ENCODE measurements at regions not wholly inside any gene's neighbourhood (a gene's known extent, or its start where the extent isn't known, plus 50 kb on each side); places are given as distances from the start of the nearest gene placed in this dataset.
"Not testable (repeated sequence)": the region's sequence is repeated elsewhere in the genome, so short reads cannot be mapped to it uniquely, and the experiment has no call there.

- H3K27me3 Mint-ChIP-seq (ENCODE audit: low read depth); ATAC-seq; POLR2A ChIA-PET; H3K27ac Mint-ChIP-seq; CTCF ChIA-PET; H3K4me1 Mint-ChIP-seq (ENCODE audit: low read depth); H3K36me3 Mint-ChIP-seq (ENCODE audit: low read depth); DNase-seq; H3K4me3 Mint-ChIP-seq: not testable (repeated sequence)
- peaks cover 19% of the 10 kb centered on the region for H3K9me3 Mint-ChIP-seq (ENCODE audit: insufficient read depth)
These were observed 109.7 kb downstream of the ZNF486 start for GRCh38 chr19:20276732-20277082.

- ChIA-PET CTCF (no interaction called here), POLR2A (no interaction called here)
- Mint-ChIP-seq H3K27me3 (ENCODE audit: low read depth) (no peaks in the 10 kb centered on the region), H3K27ac (no peak overlapping the region), H3K9me3 (ENCODE audit: insufficient read depth) (peaks cover 16% of the 10 kb centered on the region), H3K36me3 (ENCODE audit: low read depth) (no peaks in the 10 kb centered on the region), H3K4me3 (no peak overlapping the region), H3K4me1 (ENCODE audit: low read depth) (no peaks in the 10 kb centered on the region)
- DNase-seq (no peak), ATAC-seq (no peak)
These were observed 109.2 kb downstream of the ZNF486 start for GRCh38 chr19:20276011-20276731.

GRCh38 chr19:20273951-20274570 is 107.0 kb downstream of the ZNF486 start:
- CTCF ChIA-PET: no interaction called here
- Mint-ChIP-seq H3K36me3 (ENCODE audit: low read depth) (no peaks in the 10 kb centered on the region), H3K4me1 (ENCODE audit: low read depth) (no peaks in the 10 kb centered on the region), H3K27me3 (ENCODE audit: low read depth) (no peaks in the 10 kb centered on the region), H3K27ac (no peak overlapping the region), H3K9me3 (ENCODE audit: insufficient read depth) (peaks cover 23% of the 10 kb centered on the region), H3K4me3 (no peak overlapping the region)
- DNase-seq (no peak), ATAC-seq (no peak)
- POLR2A ChIA-PET: no interaction called here

GRCh38 chr19:20273376-20273775 is 106.4 kb downstream of the ZNF486 start:
- ChIA-PET POLR2A (no interaction called here), CTCF (no interaction called here)
- Mint-ChIP-seq H3K36me3 (ENCODE audit: low read depth) (no peaks in the 10 kb centered on the region), H3K4me3 (no peak overlapping the region), H3K27ac (no peak overlapping the region), H3K9me3 (ENCODE audit: insufficient read depth) (peaks cover 18% of the 10 kb centered on the region), H3K4me1 (ENCODE audit: low read depth) (no peaks in the 10 kb centered on the region), H3K27me3 (ENCODE audit: low read depth) (no peaks in the 10 kb centered on the region)
- no peak for ATAC-seq
- no peak for DNase-seq

- H3K27me3 Mint-ChIP-seq (ENCODE audit: low read depth); H3K36me3 Mint-ChIP-seq (ENCODE audit: low read depth); DNase-seq; POLR2A ChIA-PET; H3K27ac Mint-ChIP-seq; H3K4me3 Mint-ChIP-seq; H3K4me1 Mint-ChIP-seq (ENCODE audit: low read depth); CTCF ChIA-PET; ATAC-seq: not testable (repeated sequence)
- H3K9me3 Mint-ChIP-seq (ENCODE audit: insufficient read depth): peaks cover 16% of the 10 kb centered on the region
These were observed 105.6 kb downstream of the ZNF486 start for GRCh38 chr19:20272627-20273010.

- H3K4me3 Mint-ChIP-seq; H3K27ac Mint-ChIP-seq; CTCF ChIA-PET; DNase-seq; ATAC-seq; H3K4me1 Mint-ChIP-seq (ENCODE audit: low read depth); H3K36me3 Mint-ChIP-seq (ENCODE audit: low read depth); H3K27me3 Mint-ChIP-seq (ENCODE audit: low read depth); POLR2A ChIA-PET: not testable (repeated sequence)
- H3K9me3 Mint-ChIP-seq (ENCODE audit: insufficient read depth): peaks cover 19% of the 10 kb centered on the region
These were observed 105.1 kb downstream of the ZNF486 start for GRCh38 chr19:20271927-20272626.

- ATAC-seq (no peak), DNase-seq (no peak)
- Mint-ChIP-seq H3K27me3 (ENCODE audit: low read depth) (no peaks in the 10 kb centered on the region), H3K4me1 (ENCODE audit: low read depth) (no peaks in the 10 kb centered on the region), H3K36me3 (ENCODE audit: low read depth) (no peaks in the 10 kb centered on the region), H3K27ac (no peak overlapping the region), H3K9me3 (ENCODE audit: insufficient read depth) (peaks cover 23% of the 10 kb centered on the region), H3K4me3 (no peak overlapping the region)
- POLR2A ChIA-PET: no interaction called here
- CTCF ChIA-PET: no interaction called here
These were observed 104.4 kb downstream of the ZNF486 start for GRCh38 chr19:20271215-20271926.

- DNase-seq: no peak
- Mint-ChIP-seq H3K4me3 (no peak overlapping the region), H3K36me3 (ENCODE audit: low read depth) (no peaks in the 10 kb centered on the region), H3K4me1 (ENCODE audit: low read depth) (no peaks in the 10 kb centered on the region), H3K9me3 (ENCODE audit: insufficient read depth) (peaks cover 21% of the 10 kb centered on the region), H3K27me3 (ENCODE audit: low read depth) (no peaks in the 10 kb centered on the region), H3K27ac (no peak overlapping the region)
- POLR2A ChIA-PET: no interaction called here
- no peak for ATAC-seq
- CTCF ChIA-PET: no interaction called here
These were observed 102.4 kb downstream of the ZNF486 start for GRCh38 chr19:20269461-20269860.

- H3K27me3 Mint-ChIP-seq (ENCODE audit: low read depth); H3K27ac Mint-ChIP-seq; ATAC-seq; CTCF ChIA-PET; H3K4me1 Mint-ChIP-seq (ENCODE audit: low read depth); H3K4me3 Mint-ChIP-seq; DNase-seq; H3K36me3 Mint-ChIP-seq (ENCODE audit: low read depth): not testable (repeated sequence)
- H3K9me3 Mint-ChIP-seq (ENCODE audit: insufficient read depth): peaks cover 31% of the 10 kb centered on the region
- POLR2A ChIA-PET: interaction anchor here (0.6 kb wide), 1 partner anchor 184 kb away, joined by 3 read pairs; the partner anchor contains the start of gene ZNF90
These were observed 94.5 kb downstream of the ZNF486 start for GRCh38 chr19:20261513-20261912.

- CTCF ChIA-PET; H3K27ac Mint-ChIP-seq; H3K27me3 Mint-ChIP-seq (ENCODE audit: low read depth); H3K36me3 Mint-ChIP-seq (ENCODE audit: low read depth); H3K4me1 Mint-ChIP-seq (ENCODE audit: low read depth); H3K4me3 Mint-ChIP-seq; DNase-seq; ATAC-seq; POLR2A ChIA-PET: not testable (repeated sequence)
- H3K9me3 Mint-ChIP-seq (ENCODE audit: insufficient read depth): peaks cover 30% of the 10 kb centered on the region
These were observed 93.7 kb downstream of the ZNF486 start for GRCh38 chr19:20260738-20261137.

- Mint-ChIP-seq H3K9me3 (ENCODE audit: insufficient read depth) (peaks cover 26% of the 10 kb centered on the region), H3K4me1 (ENCODE audit: low read depth) (no peaks in the 10 kb centered on the region), H3K27me3 (ENCODE audit: low read depth) (peaks cover 2% of the 10 kb centered on the region), H3K36me3 (ENCODE audit: low read depth) (peaks cover 2% of the 10 kb centered on the region), H3K27ac (no peak overlapping the region), H3K4me3 (no peak overlapping the region)
- no peak for ATAC-seq
- DNase-seq: no peak
- CTCF ChIA-PET: no interaction called here
- POLR2A ChIA-PET: no interaction called here
These were observed 92.6 kb downstream of the ZNF486 start for GRCh38 chr19:20259615-20260014.

GRCh38 chr19:20256606-20257005 is 89.6 kb downstream of the ZNF486 start:
- CTCF ChIA-PET: no interaction called here
- POLR2A ChIA-PET: no interaction called here

More at GRCh38 chr19:20256606-20257005, 89.6 kb downstream of the ZNF486 start:
- no peak overlapping the region for H3K4me3 Mint-ChIP-seq
- H3K36me3 Mint-ChIP-seq (ENCODE audit: low read depth): no peaks in the 10 kb centered on the region
- H3K9me3 Mint-ChIP-seq (ENCODE audit: insufficient read depth): peaks cover 26% of the 10 kb centered on the region
- no peaks in the 10 kb centered on the region for H3K27me3 Mint-ChIP-seq (ENCODE audit: low read depth)
- peaks cover 9% of the 10 kb centered on the region for H3K4me1 Mint-ChIP-seq (ENCODE audit: low read depth)
- no peak overlapping the region for H3K27ac Mint-ChIP-seq
- no peak for ATAC-seq
- DNase-seq: no peak

Measured in activated CD8-positive, alpha-beta T cell treated with anti-CD3 and anti-CD28 coated beads, Interleukin-2, amount 10 ng/mL, durations not matched to agents 7 days and 5 days (primary cell).